ENCODE measurements at regions not wholly inside any gene's neighbourhood (a gene's known extent, or its start where the extent isn't known, plus 50 kb on each side); places are given as distances from the start of the nearest gene placed in this dataset.

GRCh38 chrX:127702527-127702926 lies 349.7 kb downstream of the ACTRT1 start:
- TF ChIP-seq POLR2AphosphoS5 (IDR thresholded peaks at IDR 0.05) (no peak), POLR2A (IDR thresholded peaks at IDR 0.05) (no peak)
